HG03066 (cell line): ENCODE measurements at regions not wholly inside any gene's neighbourhood (a gene's known extent, or its start where the extent isn't known, plus 50 kb on each side); places are given as distances from the start of the nearest gene placed in this dataset.
"Not testable (repeated sequence)": the region's sequence is repeated elsewhere in the genome, so short reads cannot be mapped to it uniquely, and the experiment has no call there.

Experiments
- ATAC-seq: cut with Tn5 transposase; IDR thresholded peaks from one replicate; pipeline ENCODE4 v1.9.1; 2021; ENCODE audit warnings: low read depth; ENCODE audit not compliant: unreplicated experiment

GRCh38 chr11:112310848-112311247, 50.2 kb upstream of the PLET1 start:
- ATAC-seq, result no peak

GRCh38 chr11:112315057-112315720, 54.5 kb upstream of the PLET1 start:
- ATAC-seq, result no peak

DNA sequence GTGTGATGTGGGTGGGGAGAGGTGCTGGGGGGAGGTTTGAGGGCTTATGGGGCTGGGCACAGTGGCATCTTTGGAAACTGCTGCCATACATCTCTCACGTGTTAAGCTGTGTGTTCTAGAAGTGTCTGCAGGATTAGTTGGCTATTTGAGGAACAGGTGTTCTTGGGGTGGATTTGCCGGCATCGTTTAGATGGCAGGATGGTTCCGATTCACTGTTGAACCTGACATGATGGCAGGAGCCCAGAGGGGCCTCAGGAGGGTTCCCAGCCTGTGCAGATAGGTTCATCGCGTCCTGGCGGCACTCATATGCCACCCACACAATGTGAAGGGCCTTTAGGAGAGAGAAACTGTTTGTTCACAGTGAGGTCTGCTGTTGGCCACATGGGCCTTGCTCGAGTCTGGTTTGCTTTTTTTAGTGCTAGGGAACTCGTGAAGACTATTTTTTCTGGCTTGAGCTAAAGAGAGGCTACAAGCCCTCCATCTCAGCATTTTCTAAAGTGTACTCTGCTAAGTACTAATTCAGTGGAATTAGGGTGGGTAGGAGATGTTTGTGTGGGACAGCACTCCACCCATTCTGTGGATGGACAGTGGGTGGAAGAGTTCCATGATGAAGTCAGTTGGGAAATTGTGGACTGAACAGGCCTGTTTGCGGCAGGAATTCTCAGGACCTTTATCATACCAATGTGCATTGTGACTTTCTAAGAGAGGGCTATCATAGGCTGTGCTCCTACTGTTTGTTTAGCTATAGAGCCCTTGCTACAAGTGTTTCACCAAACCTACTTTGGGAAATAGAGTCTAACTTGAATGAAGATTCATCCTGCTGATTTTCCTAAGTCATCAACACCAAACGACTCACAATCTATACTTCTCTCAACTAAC, 55.4 kb upstream of the PLET1 start:
- ATAC-seq, result no peak

DNA sequence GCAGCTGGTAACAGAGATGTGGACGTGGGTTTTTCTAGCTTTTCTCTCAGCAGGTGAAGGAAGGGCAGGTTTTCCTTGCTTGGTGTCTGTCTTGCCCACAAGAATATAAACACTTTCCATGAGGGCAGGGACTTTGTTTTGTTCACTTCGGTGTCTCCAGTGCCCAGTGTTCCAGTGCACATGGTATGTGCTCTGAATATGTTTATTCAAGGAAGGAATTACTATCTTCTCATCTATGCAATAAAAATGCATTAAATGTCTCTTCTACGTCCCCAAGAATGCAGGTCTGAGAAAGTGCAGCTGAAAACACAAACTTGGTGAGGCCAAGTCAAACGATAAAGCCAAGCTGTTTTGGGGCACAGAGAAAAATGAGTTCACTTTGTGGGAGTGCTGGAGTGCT, 56.3 kb upstream of the PLET1 start:
- ATAC-seq, result no peak

GRCh38 chr11:112318184-112318591, 57.5 kb upstream of the PLET1 start:
- ATAC-seq, result no peak

GRCh38 chr11:112318661-112319060, 58.0 kb upstream of the PLET1 start:
- no peak for ATAC-seq

GRCh38 chr11:112320668-112321067, 60.0 kb upstream of the PLET1 start:
- no peak for ATAC-seq

DNA sequence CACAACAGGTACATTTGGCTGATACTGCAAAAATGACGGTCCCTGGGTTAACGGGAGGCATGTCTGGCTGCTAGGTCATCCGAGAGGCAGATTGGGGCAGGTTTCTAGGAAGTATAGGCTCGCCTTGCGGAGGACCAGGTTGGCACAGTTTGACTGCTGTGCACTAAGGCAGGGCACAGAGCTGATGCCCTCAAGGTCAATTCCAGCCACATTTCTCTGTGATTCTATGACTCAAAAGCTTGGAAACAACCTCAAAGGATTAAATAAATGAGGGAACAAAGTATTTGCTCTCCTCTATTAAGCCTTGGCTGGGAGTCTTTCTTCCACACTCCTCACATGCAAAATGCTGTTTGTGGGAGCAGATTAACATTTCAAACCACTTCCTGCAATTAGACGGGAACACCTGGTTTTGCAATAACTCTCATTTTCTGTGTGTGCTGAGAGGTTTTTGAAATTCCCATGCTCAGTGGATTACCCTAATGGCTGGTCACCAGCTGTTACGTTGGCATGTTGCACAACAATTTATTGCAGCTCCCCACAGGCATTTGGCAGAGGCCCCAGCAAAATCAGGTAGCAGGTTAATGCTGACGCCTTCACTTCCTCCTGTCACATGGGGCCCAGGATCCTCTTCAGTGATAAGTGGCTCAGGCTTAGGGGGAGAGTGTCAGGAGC, 61.0 kb upstream of the PLET1 start:
- no peak for ATAC-seq

- no peak for ATAC-seq
Observed at GRCh38 chr11:112322173-112322790, 61.6 kb upstream of the PLET1 start.

DNA sequence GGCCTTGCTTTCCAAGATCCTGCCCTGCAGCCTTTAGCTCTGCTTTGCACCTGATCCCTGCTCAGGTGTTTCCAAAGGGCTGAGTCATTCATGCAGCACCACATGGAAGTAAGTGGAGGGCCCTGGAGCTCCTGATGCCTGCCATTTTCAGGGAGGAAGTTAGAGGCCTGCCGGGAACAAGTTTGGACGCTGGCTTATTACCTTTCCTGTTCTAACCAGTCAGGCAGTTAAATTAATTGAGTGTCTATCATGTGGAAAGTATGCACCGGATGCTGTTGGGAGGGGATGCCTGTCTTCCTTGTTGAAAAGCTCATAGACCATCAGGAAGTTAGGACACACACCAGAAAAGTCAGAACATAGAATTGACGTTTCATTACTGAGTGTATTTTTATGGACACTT, 73.7 kb upstream of the PLET1 start:
- no peak for ATAC-seq

DNA sequence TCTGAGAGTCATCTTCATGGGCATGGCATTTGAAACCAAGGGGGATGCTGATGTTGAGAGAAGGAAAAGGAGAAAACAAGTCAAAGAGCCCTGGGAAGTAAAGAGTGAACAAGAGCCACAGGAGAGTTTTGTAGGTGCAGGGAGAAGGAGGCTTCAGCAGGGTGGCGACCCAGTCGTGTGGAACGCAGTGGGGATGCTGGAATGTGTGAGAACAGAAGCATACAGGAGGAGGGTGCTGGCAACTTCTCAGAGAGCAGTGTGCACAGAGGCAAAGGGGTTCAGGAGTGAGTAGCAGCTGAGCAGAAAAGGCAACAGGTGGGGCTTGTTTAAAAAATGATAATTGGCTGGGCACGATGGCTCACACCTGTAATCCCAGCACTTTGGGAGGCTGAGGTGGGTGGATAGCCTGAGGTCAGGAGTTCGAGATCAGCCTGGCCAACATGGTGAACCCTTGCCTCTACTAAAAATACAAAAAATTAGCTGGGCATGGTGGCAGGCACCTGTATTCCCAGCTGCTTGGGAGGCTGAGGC, 75.8 kb upstream of the PLET1 start:
- ATAC-seq, result no peak

- ATAC-seq, result no peak
Observed at GRCh38 chr11:112339566-112339965, 78.9 kb upstream of the PLET1 start.

- ATAC-seq, result no peak
Observed at GRCh38 chr11:112343368-112344039, 82.8 kb upstream of the PLET1 start.

GRCh38 chr11:112344040-112344413, 83.4 kb upstream of the PLET1 start:
- ATAC-seq, result no peak

DNA sequence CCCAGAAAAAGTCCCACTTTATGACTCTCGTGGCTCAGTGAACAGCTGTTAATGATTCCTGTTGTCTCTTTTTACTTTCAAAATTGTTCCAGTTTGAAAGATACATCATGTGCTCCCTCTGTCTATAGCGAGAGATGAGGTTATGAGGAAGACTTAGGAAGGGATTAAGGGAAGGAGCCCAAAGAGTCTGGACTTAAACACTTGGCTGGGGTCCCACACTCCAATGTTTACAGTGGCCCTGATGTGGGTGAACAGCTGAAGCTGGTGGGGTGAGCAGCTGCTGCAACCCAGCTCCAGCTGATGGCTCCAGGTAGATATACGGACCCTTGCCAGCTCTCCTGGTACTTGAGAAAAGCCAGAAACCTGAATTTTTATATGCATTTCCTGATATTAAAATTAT, 84.5 kb upstream of the PLET1 start:
- no peak for ATAC-seq

- no peak for ATAC-seq
Observed at GRCh38 chr11:112345706-112346105, 85.0 kb upstream of the PLET1 start.

DNA sequence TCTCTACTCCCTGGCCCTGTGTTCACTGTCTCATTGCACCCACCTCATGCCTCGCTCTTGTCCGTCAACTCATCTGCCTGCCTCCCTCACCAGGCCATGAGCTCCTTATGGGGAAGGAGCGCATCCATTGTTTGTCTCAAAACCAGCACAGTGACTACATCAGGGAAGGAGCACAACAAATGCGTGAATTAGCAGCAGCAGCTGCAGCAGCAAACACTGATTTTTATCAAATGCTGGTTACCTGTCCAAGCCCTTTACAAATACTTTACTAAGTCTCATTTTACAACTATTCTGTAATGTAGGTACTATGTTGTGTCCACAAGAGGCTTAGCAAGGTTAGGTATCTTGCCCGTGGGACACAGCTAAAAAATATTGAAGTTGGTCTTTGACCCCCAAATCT, 85.9 kb upstream of the PLET1 start:
- ATAC-seq, result no peak

DNA sequence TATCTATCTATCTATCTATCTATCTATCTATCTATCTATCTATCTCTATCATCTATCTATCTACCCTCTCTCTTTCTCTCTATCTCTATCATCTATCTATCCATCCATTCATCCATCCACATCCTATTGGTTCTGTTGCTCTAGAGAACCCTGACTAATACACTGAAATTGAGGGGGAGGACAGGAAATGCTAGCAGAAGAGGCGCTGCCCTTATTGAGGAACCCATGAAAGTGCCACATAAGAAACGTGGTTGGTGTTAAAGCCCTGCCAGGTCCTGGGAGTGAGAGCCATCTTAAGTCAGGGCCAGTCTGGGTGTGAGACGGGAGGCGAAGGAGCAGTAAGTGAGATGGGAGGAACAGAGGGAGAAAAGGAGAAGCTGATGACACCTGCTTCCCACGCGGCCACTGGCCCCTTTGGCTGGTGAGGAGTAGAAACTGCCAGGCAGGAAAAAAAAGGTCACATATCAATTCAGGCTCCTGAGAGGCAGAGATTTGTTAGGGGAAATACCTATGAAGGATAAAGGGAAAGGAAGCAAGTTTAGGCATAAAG, 87.9 kb upstream of the PLET1 start:
- no peak for ATAC-seq

GRCh38 chr11:112351423-112351822, 90.8 kb upstream of the PLET1 start:
- not testable (repeated sequence) for ATAC-seq

DNA sequence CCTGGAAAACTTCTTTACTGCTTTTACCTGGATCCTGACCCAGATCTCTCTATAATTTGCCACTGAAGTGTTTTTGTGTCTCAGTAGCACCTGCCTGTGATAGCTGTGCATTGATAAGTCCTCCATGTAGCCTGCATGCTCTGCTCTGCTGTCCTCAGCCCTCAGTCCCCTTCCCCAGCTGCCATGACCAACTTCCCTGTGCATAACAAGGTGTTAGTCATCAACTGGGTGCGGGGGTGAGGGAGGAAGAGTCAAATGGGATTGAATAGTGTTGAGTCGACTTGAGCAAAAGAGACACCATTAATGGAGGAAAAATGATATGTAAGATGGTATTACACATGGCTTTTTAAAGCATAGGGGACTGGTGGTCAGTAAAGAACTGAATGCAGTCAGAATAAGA, 92.2 kb upstream of the PLET1 start:
- no peak for ATAC-seq
